GM03348 (cell line): ENCODE measurements at regions not wholly inside any gene's neighbourhood (a gene's known extent, or its start where the extent isn't known, plus 50 kb on each side); places are given as distances from the start of the nearest gene placed in this dataset.
"Not testable (repeated sequence)": the region's sequence is repeated elsewhere in the genome, so short reads cannot be mapped to it uniquely, and the experiment has no call there.

ENCODE experiments used
- DNase-seq: peaks from one replicate; pipeline ENCODE4 v3.0.0; 2012; ENCODE audit warnings: low spot score

- not testable (repeated sequence) for DNase-seq
Observed at GRCh38 chr5:34189246-34189645, 146.2 kb upstream of the C1QTNF3 start.

DNA sequence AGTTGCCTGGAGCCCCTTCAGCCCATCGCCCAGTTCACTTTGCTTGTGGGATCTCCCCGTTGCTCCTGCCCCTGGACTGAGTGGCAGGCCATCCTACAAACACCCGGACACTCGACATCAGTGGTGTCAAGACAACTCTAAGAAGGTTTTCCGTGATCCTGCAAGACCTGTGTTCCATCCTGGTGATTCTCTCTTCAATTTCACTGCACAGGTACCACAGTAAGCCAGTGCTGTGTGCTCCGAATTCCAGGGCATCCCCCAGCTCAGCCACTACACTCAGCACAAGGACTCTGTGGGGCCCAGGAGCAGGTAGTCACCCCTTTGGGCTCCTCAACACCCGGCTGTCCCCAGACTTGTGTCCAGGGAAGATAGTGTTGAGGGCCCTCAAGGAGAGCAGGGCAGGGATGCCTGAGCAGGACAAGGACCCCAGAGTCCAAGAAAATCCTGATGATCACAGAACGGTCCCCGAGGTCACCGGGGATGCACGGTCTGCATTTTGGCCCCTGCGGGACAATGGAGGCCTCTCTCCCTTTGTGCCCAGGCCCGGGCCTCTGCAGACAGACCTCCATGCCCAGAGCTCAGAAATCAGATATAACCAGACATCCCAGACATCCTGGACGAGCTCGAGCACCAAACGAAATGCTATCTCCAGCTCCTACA is 146.9 kb upstream of the C1QTNF3 start:
- peak; percentile 10 for DNase-seq

GRCh38 chr5:34190466-34190865 is 147.5 kb upstream of the C1QTNF3 start:
- DNase-seq = not testable (repeated sequence)

DNA sequence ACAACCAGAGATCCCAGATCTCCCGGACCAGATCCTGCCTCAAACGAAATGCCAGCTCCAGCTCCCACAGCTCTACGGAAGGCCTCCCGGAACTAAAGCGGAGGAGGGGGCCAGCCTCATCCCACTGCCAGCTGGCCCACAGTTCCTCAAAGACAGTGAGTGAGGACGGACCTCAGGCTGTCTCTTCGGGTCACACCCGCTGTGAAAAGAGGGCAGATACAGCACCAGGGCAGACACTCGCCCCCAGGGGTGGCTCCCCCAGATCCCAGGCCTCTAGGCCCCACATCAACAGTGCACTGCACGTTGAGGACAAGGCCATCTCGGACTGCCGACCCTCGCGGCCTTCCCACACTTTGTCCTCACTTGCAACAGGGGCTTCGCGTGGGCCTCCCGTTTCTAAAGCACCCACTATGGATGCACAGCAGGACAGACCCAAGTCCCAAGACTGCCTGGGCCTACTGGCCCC is 148.3 kb upstream of the C1QTNF3 start:
- DNase-seq = not testable (repeated sequence)

DNA sequence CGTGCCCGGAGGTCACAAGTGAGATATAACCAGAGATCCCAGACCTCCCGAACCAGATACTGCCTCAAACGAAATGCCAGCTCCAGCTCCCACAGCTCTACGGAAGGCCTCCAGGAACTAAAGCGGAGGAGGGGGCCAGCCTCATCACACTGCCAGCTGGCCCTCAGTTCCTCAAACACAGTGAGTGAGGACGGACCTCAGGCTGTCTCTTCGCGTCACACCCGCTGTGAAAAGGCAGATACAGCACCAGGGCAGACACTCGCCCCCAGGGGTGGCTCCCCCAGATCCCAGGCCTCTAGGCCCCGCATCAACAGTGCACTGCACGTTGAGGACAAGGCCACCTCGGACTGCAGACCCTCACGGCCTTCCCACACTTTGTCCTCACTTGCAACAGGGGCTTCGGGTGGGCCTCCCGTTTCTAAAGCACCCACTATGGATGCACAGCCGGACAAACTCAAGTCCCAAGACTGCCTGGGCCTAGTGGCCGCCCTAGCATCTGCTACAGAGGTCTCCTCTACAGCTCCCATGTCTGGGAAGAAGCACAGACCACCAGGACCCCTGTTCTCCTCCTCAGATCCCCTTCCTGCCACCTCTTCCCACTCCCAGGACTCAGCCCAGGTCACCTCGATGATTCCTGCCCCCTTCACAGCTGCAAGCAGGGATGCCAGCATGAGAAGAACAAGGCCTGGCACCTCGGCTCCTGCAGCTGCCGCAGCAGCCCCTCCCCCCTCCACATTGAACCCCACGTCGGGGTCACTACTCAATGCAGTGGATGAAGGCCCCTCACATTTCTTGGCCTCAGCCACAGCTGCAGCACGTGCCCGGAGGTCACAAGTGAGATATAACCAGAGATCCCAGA is 149.3 kb upstream of the C1QTNF3 start:
- DNase-seq = peak; percentile 4

DNA sequence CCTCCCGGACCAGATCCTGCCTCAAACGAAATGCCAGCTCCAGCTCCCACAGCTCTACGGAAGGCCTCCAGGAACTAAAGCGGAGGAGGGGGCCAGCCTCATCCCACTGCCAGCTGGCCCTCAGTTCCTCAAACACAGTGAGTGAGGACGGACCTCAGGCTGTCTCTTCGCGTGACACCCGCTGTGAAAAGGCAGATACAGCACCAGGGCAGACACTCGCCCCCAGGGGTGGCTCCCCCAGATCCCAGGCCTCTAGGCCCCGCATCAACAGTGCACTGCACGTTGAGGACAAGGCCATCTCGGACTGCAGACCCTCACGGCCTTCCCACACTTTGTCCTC is 149.9 kb upstream of the C1QTNF3 start:
- DNase-seq = not testable (repeated sequence)

DNA sequence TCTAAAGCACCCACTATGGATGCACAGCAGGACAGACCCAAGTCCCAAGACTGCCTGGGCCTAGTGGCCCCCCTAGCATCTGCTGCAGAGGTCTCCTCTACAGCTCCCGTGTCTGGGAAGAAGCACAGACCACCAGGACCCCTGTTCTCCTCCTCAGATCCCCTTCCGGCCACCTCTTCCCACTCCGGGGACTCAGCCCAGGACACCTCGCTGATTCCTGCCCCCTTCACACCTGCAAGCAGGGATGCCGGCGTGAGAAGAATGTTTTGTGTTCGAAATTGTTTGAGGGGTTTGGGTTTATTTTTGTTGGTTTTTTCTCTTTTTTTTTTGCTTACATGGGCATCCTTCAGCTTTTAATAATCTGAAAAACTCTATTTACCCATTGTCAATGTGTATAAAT is 150.3 kb upstream of the C1QTNF3 start:
- DNase-seq = not testable (repeated sequence)

GRCh38 chr5:34193804-34194203 is 150.8 kb upstream of the C1QTNF3 start:
- not testable (repeated sequence) for DNase-seq

DNA sequence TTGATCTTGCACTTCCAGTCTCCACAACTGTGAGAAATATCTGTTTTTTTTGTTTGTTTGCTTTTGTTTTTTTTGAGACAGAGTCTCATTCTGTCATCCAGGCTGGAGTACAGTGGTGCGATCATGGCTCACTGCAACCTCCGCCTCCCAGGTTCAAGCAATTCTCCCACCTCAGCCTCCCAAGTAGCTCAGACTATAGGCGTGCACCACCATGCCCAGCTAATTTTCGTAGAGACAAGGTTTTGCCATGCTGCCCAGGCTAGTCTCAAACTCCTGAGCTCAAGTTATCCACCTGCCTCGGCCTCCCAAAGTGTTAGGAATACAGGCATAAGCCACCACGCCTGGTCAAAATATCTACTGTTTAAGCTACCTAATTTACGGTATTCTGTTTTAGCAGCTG is 153.1 kb upstream of the C1QTNF3 start:
- DNase-seq = not testable (repeated sequence)

GRCh38 chr5:34205347-34205746 is 162.3 kb upstream of the C1QTNF3 start:
- not testable (repeated sequence) for DNase-seq

DNA sequence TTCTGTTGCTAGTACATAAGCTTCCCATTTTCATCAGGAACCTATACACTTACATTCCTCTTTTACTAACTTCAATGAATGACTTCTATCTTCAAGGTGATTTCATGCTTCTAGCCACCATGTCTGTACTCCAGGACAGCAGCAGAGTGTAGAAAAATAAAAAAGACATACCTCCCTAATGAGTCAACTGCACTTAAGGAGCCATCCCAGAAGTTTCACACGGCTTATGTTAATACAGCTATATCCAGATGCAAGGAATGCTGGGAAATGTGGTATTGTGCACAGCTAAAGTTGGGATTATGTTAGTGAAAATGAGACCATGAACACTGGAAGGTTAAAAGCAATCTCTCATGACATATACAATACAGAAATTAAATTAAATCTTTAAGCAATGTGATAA is 174.4 kb upstream of the C1QTNF3 start:
- DNase-seq = peak; percentile 0

- DNase-seq = not testable (repeated sequence)
Observed at GRCh38 chr5:34221329-34222073, 178.5 kb upstream of the C1QTNF3 start.

DNA sequence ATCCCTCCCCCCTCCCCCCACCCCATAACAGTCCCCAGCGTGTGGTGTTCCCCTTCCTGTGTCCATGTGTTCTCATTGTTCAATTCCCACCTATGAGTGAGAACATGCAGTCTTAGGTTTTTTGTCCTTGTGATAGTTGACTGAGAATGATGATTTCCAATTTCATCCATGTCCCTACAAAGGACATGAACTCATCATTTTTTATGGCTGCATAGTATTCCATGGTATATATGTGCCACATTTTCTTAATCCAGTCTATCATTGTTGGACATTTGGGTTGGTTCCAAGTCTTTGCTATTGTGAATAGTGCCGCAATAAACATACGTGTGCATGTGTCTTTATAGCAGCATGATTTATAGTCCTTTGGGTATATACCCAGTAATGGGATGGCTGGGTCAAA is 180.1 kb upstream of the C1QTNF3 start:
- DNase-seq = not testable (repeated sequence)

DNA sequence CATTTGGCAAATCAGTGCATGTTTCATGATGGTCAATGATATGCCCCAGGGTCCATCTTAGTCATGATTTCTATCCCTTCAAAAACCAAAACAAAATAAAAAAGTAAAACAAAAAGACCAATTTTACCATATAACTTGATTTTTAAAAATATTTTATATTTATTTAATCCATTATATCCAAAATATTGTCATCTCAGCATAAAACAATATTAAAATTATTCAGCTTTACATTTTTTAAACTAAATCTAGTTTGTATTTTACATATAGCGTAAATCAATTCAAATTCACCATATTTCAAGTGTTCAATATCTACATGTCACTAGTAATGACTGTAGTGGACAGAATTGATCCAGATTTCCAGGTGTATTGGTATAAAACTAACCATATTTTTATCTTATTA is 187.4 kb upstream of the C1QTNF3 start:
- not testable (repeated sequence) for DNase-seq

- DNase-seq = not testable (repeated sequence)
Observed at GRCh38 chr5:34243802-34244201, 200.8 kb upstream of the C1QTNF3 start.

DNA sequence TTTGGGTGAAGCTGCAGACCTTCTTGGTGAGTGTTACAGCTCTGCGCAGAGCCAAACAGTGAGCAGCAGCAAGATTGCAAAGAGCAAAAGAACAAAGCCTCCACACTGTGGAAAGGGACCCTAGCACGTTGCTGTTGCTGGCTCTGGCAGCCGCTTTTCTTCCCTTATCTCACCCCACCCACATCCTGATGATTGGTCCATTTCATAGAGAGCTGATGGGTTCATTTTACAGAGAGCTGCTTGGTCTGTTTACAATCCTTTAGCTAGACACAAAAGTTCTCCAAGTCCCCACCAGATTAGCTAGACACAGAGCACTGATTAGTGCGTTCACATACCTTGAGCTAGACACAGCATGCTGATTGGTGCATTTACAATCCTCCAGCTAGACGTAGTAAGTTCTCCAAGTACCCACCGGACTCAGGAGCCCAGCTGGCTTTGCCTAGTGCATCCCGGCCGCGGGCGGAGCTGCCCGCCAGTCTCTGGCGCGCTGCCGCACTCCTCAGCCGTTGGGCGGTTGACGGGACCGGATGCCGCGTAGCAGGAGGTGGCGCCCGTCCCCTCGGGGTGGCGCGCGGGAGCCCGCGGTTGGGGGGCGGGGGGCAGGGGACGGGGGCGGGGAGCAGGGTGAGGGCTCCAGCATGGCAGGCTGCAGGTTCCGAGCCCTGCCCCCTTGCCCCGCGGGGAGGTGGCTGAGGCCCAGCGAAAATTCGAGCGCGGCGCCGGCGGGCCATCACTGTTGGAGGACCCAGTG is 201.4 kb upstream of the C1QTNF3 start:
- DNase-seq = not testable (repeated sequence)

GRCh38 chr5:34245032-34245394 is 202.0 kb upstream of the C1QTNF3 start:
- not testable (repeated sequence) for DNase-seq

DNA sequence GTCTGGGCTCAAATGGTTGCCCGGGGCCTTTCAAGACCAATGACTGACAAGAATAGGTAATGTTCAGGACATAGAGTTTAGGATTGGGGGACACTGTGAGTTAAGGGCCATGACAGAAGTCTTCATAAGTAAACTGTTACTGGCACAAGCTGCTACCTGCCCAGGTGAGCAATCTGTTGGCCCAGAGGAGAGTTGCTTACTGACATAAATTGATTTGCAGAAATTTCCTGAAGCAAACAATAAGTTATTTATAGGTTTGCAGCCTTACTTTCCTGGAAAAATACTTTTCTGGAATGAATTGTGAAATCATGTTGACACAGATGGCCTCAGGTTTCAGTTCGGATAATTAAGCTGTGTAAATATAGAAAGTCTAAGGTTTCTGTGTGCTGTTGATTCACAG is 202.8 kb upstream of the C1QTNF3 start:
- not testable (repeated sequence) for DNase-seq

GRCh38 chr5:34258598-34258997 is 215.6 kb upstream of the C1QTNF3 start:
- DNase-seq = not testable (repeated sequence)

DNA sequence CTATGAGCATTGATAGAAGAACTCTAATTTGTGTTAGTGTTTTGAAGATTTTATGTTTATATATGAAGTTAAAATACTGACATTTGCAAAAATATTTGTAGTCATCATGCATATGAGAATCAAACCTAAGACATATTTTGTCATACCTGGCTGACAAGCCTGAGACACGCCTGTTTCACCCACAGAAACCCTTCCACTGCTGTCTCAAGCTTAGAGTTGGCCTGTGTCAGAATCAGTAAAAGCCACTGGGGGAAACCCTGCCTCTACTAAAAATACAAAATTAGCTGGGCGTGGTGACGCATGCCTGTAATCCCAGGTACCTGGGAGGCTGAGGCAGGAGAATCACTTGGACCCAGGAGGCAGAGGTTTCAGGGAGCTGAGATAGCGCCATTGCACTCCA is 218.0 kb upstream of the C1QTNF3 start:
- DNase-seq = not testable (repeated sequence)

GRCh38 chr5:34266151-34266550 is 223.1 kb upstream of the C1QTNF3 start:
- not testable (repeated sequence) for DNase-seq

DNA sequence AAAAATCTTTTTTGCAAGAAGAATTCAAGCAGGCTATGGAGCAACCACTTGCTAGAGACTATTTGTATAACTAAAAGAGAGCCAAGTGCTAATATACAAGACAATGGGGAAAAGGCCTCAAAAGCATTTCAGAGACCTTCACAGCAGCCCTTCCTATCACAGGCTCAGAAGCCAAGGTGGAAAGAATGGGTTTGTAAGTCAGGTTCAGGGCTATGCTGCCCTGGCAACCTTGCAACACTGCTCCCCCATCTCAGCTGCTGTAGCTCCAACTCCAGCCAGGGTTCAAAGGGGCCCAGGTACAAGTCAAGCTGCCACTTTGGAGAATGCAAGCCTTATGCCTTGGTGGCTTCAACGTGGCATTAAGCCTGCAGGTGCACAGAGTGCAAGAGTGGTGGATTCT is 253.7 kb upstream of the C1QTNF3 start:
- DNase-seq = not testable (repeated sequence)
